ENCODE measurements at regions not wholly inside any gene's neighbourhood (a gene's known extent, or its start where the extent isn't known, plus 50 kb on each side); places are given as distances from the start of the nearest gene placed in this dataset.

DNA sequence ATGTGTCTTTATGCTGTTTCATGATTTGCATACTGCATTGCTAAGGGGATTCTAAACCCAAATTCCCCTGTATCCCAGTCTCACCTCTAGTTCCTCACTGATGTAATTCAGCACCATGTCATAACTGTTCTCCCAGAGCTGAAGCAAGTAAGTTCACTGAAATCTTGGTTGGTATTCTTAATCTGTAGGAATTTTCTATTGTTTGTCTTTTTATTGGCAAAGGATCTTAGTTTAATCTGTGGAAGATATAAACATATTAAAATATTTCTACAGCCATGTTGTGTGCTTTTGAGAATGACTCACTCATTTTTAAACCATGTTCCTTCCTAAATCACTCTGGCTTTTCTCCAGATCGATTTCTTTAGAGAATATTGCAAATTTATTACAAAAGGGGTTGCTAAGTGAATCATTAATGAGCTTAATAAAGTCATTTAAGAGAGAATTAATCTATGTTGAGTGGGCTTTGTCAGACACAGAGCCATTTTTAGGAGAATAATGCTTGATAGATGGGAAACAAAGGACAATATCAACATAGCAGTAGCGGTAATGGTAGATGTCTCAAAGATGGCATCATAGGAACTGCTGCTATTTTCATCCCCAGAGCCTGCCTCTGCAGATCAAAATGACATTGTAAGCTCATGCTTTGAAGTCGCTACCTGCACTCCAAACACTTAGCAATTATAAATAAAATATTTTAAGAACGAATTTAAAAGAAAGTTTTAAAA, 110.0 kb downstream of the ENC1 start:
- TF ChIP-seq POLR2AphosphoS5 (IDR thresholded peaks at IDR 0.05; ENCODE audit: low read depth, low read length): no peak
- TF ChIP-seq POLR2A (IDR thresholded peaks at IDR 0.05; ENCODE audit: low read depth, low read length): no peak
- no peak for TF ChIP-seq TAF1 (IDR thresholded peaks at IDR 0.05; ENCODE audit: low read depth, low read length)

All from GM12891 (cell line).